T-helper 1 cell treated with Interleukin-12 subunit alpha and Interleukin-12 subunit beta and Interleukin-4 antibody, amounts not matched to agents 30 μg/mL and 1 μg/mL, for 36 hours (primary cell): ENCODE measurements at regions not wholly inside any gene's neighbourhood (a gene's known extent, or its start where the extent isn't known, plus 50 kb on each side); places are given as distances from the start of the nearest gene placed in this dataset.

Experiments used
- H3K27ac Mint-ChIP-seq: one replicate; pipeline ENCODE4 v1.8.0; 2021; ENCODE audit warnings: mild to moderate bottlenecking, mixed read lengths
- H3K27me3 Mint-ChIP-seq: one replicate; pipeline ENCODE4 v1.8.0; 2021; ENCODE audit warnings: low read depth, mixed read lengths
- H3K36me3 Mint-ChIP-seq: one replicate; pipeline ENCODE4 v1.8.0; 2021; ENCODE audit warnings: low read depth, mixed read lengths
- H3K4me1 Mint-ChIP-seq: one replicate; pipeline ENCODE4 v1.8.0; 2021; ENCODE audit warnings: low read depth, mixed read lengths
- H3K4me3 Mint-ChIP-seq: one replicate; pipeline ENCODE4 v1.8.0; 2021; ENCODE audit warnings: mild to moderate bottlenecking, moderate library complexity, mixed read lengths
- H3K9me3 Mint-ChIP-seq: one replicate; pipeline ENCODE4 v1.8.0; 2021; ENCODE audit warnings: mixed read lengths

DNA sequence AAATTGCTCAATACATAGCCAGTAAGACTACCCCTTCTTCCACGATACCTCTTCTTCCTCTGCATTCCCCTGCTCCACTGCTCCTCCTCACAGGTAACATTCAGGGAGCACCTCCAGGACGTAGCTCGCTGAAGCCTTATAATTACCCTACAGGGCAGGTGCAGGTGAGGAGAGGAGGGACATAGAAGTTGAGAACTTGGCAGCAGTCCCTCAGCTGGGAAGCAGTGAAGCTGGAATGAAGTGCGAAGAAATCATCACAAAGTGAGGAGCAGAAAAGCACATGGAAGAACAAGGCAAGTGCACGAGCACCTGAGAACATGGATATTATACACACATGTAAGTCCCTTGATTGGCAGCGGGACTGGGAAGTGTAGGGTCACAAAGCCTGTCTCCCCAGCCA lies 118.2 kb downstream of the HSD17B3 start:
- no peak overlapping the region for H3K27ac Mint-ChIP-seq
- no peak overlapping the region for H3K4me3 Mint-ChIP-seq
- peaks cover 14% of the 10 kb centered on the region for H3K27me3 Mint-ChIP-seq
- H3K9me3 Mint-ChIP-seq = peaks cover 13% of the 10 kb centered on the region
- peaks cover 4% of the 10 kb centered on the region for H3K4me1 Mint-ChIP-seq
- H3K36me3 Mint-ChIP-seq = no peaks in the 10 kb centered on the region

- Mint-ChIP-seq H3K27ac (no peak overlapping the region), H3K27me3 (peaks cover 41% of the 10 kb centered on the region), H3K4me3 (no peak overlapping the region)
These were observed 123.8 kb downstream of the HSD17B3 start for GRCh38 chr9:96178153-96178552.

DNA sequence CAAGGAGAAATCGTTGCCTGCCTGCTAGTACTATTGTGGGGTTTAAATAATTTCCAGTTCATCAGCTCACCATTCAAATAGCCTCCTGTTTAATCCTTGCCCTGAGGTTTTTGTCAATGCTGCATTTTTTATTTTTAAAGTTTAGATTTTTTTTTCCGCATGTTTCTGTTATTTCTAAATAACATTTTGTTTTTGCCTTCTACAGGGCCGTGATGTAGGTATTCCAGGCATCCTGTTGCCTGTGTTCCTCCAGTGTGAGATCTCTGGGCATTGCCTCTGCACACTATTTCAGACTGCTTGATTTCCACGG lies 124.3 kb downstream of the HSD17B3 start:
- H3K27me3 Mint-ChIP-seq = peaks cover 41% of the 10 kb centered on the region
- no peak overlapping the region for H3K27ac Mint-ChIP-seq
- no peaks in the 10 kb centered on the region for H3K4me1 Mint-ChIP-seq
- H3K4me3 Mint-ChIP-seq = no peak overlapping the region
- no peaks in the 10 kb centered on the region for H3K36me3 Mint-ChIP-seq
- no peaks in the 10 kb centered on the region for H3K9me3 Mint-ChIP-seq

More at GRCh38 chr9:96178153-96178552, 123.8 kb downstream of the HSD17B3 start:
- no peaks in the 10 kb centered on the region for H3K9me3 Mint-ChIP-seq
- no peaks in the 10 kb centered on the region for H3K36me3 Mint-ChIP-seq
- no peaks in the 10 kb centered on the region for H3K4me1 Mint-ChIP-seq

GRCh38 chr9:96177005-96177718 lies 124.8 kb downstream of the HSD17B3 start:
- Mint-ChIP-seq H3K36me3 (no peaks in the 10 kb centered on the region), H3K27ac (no peak overlapping the region), H3K4me1 (no peaks in the 10 kb centered on the region), H3K27me3 (peaks cover 44% of the 10 kb centered on the region), H3K4me3 (no peak overlapping the region), H3K9me3 (no peaks in the 10 kb centered on the region)

DNA sequence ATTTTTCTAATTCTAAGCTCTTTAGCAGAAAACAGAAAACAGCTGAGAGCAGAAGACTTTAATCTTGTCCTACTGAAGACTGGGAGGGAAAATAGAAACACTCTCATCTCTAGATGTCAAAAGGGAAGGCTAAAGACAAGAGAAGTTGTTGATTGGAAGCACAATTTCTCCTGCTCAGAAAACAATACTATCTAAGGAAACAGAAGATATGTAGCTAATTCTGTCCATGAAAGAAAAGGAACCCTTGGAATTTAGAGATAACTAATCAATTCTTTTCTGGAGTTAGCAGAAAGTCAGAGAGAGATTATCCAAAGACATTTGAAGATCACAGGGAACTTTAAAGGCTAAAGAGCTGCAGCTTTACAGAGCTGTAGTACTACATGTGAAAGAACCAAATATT lies 126.2 kb downstream of the HSD17B3 start:
- Mint-ChIP-seq H3K9me3 (no peaks in the 10 kb centered on the region), H3K27me3 (peaks cover 40% of the 10 kb centered on the region), H3K27ac (no peak overlapping the region), H3K36me3 (no peaks in the 10 kb centered on the region), H3K4me3 (no peak overlapping the region), H3K4me1 (no peaks in the 10 kb centered on the region)

DNA sequence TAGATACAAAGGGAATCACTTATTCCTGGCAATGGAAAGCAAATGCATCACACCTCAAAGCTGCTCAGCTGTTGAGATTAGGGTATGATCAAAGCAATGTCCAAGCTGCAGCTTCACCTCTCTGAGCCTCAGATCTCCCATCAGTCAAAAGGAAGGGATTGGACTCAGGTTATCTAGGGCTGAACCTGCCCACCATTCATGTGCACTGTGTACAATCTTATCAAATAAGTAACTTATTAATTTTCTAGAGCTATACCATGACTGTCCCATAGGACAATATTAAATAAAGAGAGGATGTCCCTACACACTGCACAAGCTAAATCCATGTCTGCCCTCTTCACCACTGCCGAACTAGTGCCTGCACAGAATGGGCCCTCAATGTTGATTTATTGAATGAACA lies 127.0 kb downstream of the HSD17B3 start:
- Mint-ChIP-seq H3K27me3 (peaks cover 42% of the 10 kb centered on the region), H3K4me3 (no peak overlapping the region)

GRCh38 chr9:96174371-96174770 lies 127.6 kb downstream of the HSD17B3 start:
- Mint-ChIP-seq H3K4me3 (no peak overlapping the region), H3K36me3 (no peaks in the 10 kb centered on the region)

More for the DNA sequence above, 127.0 kb downstream of the HSD17B3 start:
- no peaks in the 10 kb centered on the region for H3K9me3 Mint-ChIP-seq
- H3K4me1 Mint-ChIP-seq = no peaks in the 10 kb centered on the region
- no peaks in the 10 kb centered on the region for H3K36me3 Mint-ChIP-seq
- no peak overlapping the region for H3K27ac Mint-ChIP-seq

DNA sequence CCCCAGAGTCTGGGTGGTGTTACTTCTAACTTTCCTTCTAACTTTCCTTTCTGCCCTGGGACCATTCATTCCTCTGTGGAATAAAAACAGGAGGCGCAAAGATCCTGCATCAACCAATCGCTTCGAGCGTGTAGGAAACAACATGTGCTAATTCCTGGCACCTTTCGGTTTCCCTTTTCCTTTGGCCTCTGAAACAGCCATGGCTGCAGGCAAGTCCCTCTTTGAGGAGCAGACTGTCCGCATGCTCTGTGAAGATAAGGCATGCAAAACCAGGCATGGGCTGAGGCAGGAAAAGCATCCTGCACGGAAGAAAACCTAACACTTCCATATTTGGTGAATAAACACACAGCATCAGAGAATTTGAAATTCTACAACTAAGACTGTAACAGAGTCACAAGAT lies 128.3 kb downstream of the HSD17B3 start:
- Mint-ChIP-seq H3K9me3 (no peaks in the 10 kb centered on the region), H3K4me1 (no peaks in the 10 kb centered on the region), H3K27ac (no peak overlapping the region), H3K36me3 (no peaks in the 10 kb centered on the region), H3K4me3 (no peak overlapping the region), H3K27me3 (peaks cover 39% of the 10 kb centered on the region)

More at GRCh38 chr9:96174371-96174770, 127.6 kb downstream of the HSD17B3 start:
- no peaks in the 10 kb centered on the region for H3K4me1 Mint-ChIP-seq
- H3K9me3 Mint-ChIP-seq = no peaks in the 10 kb centered on the region
- H3K27me3 Mint-ChIP-seq = peaks cover 41% of the 10 kb centered on the region
- no peak overlapping the region for H3K27ac Mint-ChIP-seq

GRCh38 chr9:96172797-96173196 lies 129.2 kb downstream of the HSD17B3 start:
- Mint-ChIP-seq H3K36me3 (no peaks in the 10 kb centered on the region), H3K4me3 (no peak overlapping the region), H3K9me3 (no peaks in the 10 kb centered on the region), H3K27me3 (peaks cover 33% of the 10 kb centered on the region), H3K4me1 (no peaks in the 10 kb centered on the region), H3K27ac (no peak overlapping the region)

DNA sequence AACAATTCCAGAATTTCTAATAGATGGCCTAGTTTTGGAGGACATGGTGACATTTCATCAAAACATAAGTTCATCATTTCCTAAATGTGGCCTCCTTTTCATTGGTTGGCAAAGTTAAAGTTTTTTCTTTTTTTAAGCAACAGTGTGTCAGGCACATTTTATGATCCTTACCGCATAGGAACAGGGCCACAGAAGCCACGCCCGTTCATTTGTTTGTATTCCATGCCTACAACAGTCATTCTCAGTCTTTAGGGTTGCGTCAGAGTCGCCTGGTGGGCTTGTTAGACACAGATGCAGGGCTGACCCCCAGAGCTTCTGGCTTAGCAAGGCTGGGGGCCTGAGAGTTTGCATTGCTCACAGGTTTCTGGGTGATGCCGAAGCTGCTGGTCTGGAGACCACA lies 130.2 kb downstream of the HSD17B3 start:
- Mint-ChIP-seq H3K27ac (no peak overlapping the region), H3K4me1 (no peaks in the 10 kb centered on the region), H3K36me3 (no peaks in the 10 kb centered on the region), H3K27me3 (peaks cover 33% of the 10 kb centered on the region), H3K4me3 (no peak overlapping the region), H3K9me3 (no peaks in the 10 kb centered on the region)

DNA sequence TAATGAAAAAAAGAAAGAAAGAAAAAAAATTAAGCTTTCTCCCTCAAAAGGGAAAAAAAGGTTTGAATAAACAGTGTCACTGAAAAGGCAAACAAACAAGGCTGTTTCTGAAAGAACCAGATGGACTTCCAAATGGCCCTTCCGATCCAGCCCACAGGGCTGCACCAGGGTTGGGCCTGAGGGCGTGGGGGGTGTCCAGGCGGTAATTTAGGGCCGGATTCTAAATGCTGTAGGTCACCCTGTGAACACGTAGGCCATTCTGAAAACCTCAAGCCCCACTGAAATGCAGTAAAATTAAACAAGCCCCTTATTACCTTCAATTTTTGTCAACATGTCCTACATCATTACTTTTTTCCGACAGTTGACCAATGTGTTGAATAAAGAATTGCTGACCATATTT lies 132.1 kb downstream of the HSD17B3 start:
- Mint-ChIP-seq H3K27me3 (peaks cover 24% of the 10 kb centered on the region), H3K9me3 (no peaks in the 10 kb centered on the region), H3K4me1 (no peaks in the 10 kb centered on the region), H3K4me3 (no peak overlapping the region), H3K36me3 (no peaks in the 10 kb centered on the region), H3K27ac (no peak overlapping the region)

DNA sequence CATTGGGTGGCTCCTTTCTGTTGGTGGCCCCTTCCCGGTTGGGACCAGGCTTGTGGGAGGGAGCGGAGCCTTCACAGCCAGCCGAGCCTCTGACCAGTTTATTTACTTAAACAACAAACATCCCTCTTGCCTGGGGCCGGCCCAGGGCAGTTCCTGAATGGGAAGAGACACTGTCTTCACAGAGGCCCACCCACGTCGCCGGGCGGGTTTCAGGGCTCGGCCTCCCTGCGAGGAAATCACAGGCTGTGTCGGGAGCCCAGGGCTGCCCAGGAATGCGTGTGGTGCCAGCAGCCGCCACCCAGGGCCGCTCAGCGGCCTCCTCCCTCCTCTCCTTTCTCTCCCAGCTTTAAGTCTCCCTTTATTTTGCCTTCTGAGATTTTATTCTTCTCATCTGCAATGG lies 132.5 kb downstream of the HSD17B3 start:
- H3K4me3 Mint-ChIP-seq = no peak overlapping the region
- H3K36me3 Mint-ChIP-seq = no peaks in the 10 kb centered on the region
- no peak overlapping the region for H3K27ac Mint-ChIP-seq
- H3K4me1 Mint-ChIP-seq = no peaks in the 10 kb centered on the region
- peaks cover 22% of the 10 kb centered on the region for H3K27me3 Mint-ChIP-seq
- no peaks in the 10 kb centered on the region for H3K9me3 Mint-ChIP-seq

DNA sequence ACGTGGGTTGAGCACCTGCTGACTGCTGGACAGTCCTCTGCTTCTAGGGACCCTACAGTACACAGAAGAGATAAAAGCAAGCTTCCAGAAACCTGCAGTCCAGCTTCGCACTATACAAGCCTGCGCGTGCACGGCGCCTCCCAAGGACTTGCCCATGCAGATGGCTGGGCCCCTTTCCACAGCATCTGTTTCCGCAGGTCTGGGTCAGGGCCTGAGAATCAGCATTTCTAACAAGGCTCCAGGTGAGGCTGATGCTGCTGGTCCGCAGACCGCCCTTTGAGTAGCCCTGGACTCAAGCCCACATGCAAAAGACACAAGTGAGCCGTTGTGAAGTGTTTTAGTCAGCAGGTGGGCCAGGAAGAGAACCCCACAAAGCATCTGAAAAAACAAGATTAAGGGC lies 133.1 kb downstream of the HSD17B3 start:
- no peak overlapping the region for H3K27ac Mint-ChIP-seq
- no peaks in the 10 kb centered on the region for H3K36me3 Mint-ChIP-seq

GRCh38 chr9:96167011-96167410 lies 135.0 kb downstream of the HSD17B3 start:
- no peaks in the 10 kb centered on the region for H3K36me3 Mint-ChIP-seq

More for the DNA sequence above, 133.1 kb downstream of the HSD17B3 start:
- Mint-ChIP-seq H3K4me3 (no peak overlapping the region), H3K27me3 (peaks cover 17% of the 10 kb centered on the region), H3K9me3 (no peaks in the 10 kb centered on the region), H3K4me1 (no peaks in the 10 kb centered on the region)

DNA sequence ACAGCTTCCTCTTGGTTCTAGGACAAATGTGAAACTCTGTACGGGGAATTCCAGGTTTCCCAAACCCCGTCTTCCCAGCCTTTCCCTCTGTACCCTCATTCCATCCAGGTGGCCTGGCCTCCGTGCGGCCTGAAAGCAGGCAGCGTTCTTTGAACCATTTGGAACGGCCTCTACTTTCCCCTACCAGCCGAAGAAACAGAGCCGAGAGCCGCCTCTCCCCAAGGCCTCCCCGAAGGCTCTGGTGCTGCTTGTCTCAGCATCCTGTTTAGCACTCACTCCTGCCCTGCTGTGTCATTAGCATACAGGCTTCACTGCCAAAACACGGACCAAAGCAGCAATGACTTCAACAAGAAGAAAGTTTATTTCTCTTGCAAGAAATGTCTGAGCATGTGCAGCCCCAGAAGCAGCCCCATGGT lies 137.7 kb downstream of the HSD17B3 start:
- Mint-ChIP-seq H3K9me3 (no peaks in the 10 kb centered on the region), H3K27me3 (peaks cover 18% of the 10 kb centered on the region), H3K27ac (no peak overlapping the region), H3K4me3 (no peak overlapping the region), H3K4me1 (no peaks in the 10 kb centered on the region), H3K36me3 (no peaks in the 10 kb centered on the region)

More at GRCh38 chr9:96167011-96167410, 135.0 kb downstream of the HSD17B3 start:
- Mint-ChIP-seq H3K9me3 (no peaks in the 10 kb centered on the region), H3K4me3 (no peak overlapping the region), H3K4me1 (no peaks in the 10 kb centered on the region), H3K27ac (no peak overlapping the region), H3K27me3 (peaks cover 16% of the 10 kb centered on the region)

GRCh38 chr9:96163712-96164111 lies 138.3 kb downstream of the HSD17B3 start:
- Mint-ChIP-seq H3K4me3 (no peak overlapping the region), H3K27me3 (peaks cover 21% of the 10 kb centered on the region), H3K4me1 (peaks cover 4% of the 10 kb centered on the region), H3K9me3 (no peaks in the 10 kb centered on the region), H3K36me3 (no peaks in the 10 kb centered on the region), H3K27ac (no peak overlapping the region)
